ENCODE measurements at regions not wholly inside any gene's neighbourhood (a gene's known extent, or its start where the extent isn't known, plus 50 kb on each side); places are given as distances from the start of the nearest gene placed in this dataset.

GRCh38 chr5:54643685-54644106, 126.1 kb downstream of the SNX18 start:
- Histone ChIP-seq H3F3A (ENCODE audit: low read depth) (no peaks in the 10 kb centered on the region), H2AFZ (ENCODE audit: low read length) (no peak overlapping the region), H3K4me1 (ENCODE audit: insufficient read depth, low read length, poor library complexity, severe bottlenecking) (peaks cover 13% of the 10 kb centered on the region), H3K27me3 (ENCODE audit: insufficient read depth, low read length, poor library complexity, severe bottlenecking) (no peaks in the 10 kb centered on the region), H3K36me3 (ENCODE audit: insufficient read depth, low read length) (no peaks in the 10 kb centered on the region), H3K9me3 (ENCODE audit: insufficient read depth, low read depth, low read length) (no peaks in the 10 kb centered on the region), H3K79me2 (ENCODE audit: insufficient read depth, low read length) (no peaks in the 10 kb centered on the region), H3K4me2 (ENCODE audit: low read depth, low read length, poor library complexity, severe bottlenecking) (no peak overlapping the region), H4K20me1 (ENCODE audit: insufficient read depth, low read length, poor library complexity, severe bottlenecking) (no peaks in the 10 kb centered on the region), H3K9me2 (replicated peaks; ENCODE audit: low read depth, low read length) (no peaks in the 10 kb centered on the region), H3K4me3 (ENCODE audit: low read length, poor library complexity, severe bottlenecking) (no peak overlapping the region), H3K9ac (ENCODE audit: low read depth, low read length, poor library complexity, severe bottlenecking) (no peak overlapping the region)
- TF ChIP-seq EZH2phosphoT487 (IDR thresholded peaks at IDR 0.05; ENCODE audit: borderline replicate concordance), result no peak
- TF ChIP-seq CTCF (conservative IDR thresholded peaks at IDR 0.05; ENCODE audit: low read length), result no peak

GRCh38 chr5:54639621-54640020, 122.1 kb downstream of the SNX18 start:
- Histone ChIP-seq H3K9ac (ENCODE audit: low read depth, low read length, poor library complexity, severe bottlenecking) (no peak overlapping the region), H3K4me1 (ENCODE audit: insufficient read depth, low read length, poor library complexity, severe bottlenecking) (peaks cover 12% of the 10 kb centered on the region), H4K20me1 (ENCODE audit: insufficient read depth, low read length, poor library complexity, severe bottlenecking) (no peaks in the 10 kb centered on the region), H3K4me3 (ENCODE audit: low read length, poor library complexity, severe bottlenecking) (no peak overlapping the region), H3K4me2 (ENCODE audit: low read depth, low read length, poor library complexity, severe bottlenecking) (no peak overlapping the region), H3K27me3 (ENCODE audit: insufficient read depth, low read length, poor library complexity, severe bottlenecking) (no peaks in the 10 kb centered on the region), H3K9me2 (replicated peaks; ENCODE audit: low read depth, low read length) (no peaks in the 10 kb centered on the region), H3K9me3 (ENCODE audit: insufficient read depth, low read depth, low read length) (no peaks in the 10 kb centered on the region), H3K36me3 (ENCODE audit: insufficient read depth, low read length) (no peaks in the 10 kb centered on the region), H3K79me2 (ENCODE audit: insufficient read depth, low read length) (no peaks in the 10 kb centered on the region), H3F3A (ENCODE audit: low read depth) (no peaks in the 10 kb centered on the region), H2AFZ (ENCODE audit: low read length) (no peak overlapping the region)
- TF ChIP-seq CTCF (conservative IDR thresholded peaks at IDR 0.05; ENCODE audit: low read length) (no peak), EZH2phosphoT487 (IDR thresholded peaks at IDR 0.05; ENCODE audit: borderline replicate concordance) (no peak)

GRCh38 chr5:54638106-54638505, 120.5 kb downstream of the SNX18 start:
- Histone ChIP-seq H2AFZ (ENCODE audit: low read length) (peak overlapping the region; percentile 47; the same call in 1 of the 2 replicates), H3K9me2 (replicated peaks; ENCODE audit: low read depth, low read length) (no peaks in the 10 kb centered on the region), H3F3A (ENCODE audit: low read depth) (no peaks in the 10 kb centered on the region), H3K36me3 (ENCODE audit: insufficient read depth, low read length) (no peaks in the 10 kb centered on the region), H3K27me3 (ENCODE audit: insufficient read depth, low read length, poor library complexity, severe bottlenecking) (no peaks in the 10 kb centered on the region), H3K4me3 (ENCODE audit: low read length, poor library complexity, severe bottlenecking) (no peak overlapping the region), H3K9me3 (ENCODE audit: insufficient read depth, low read depth, low read length) (no peaks in the 10 kb centered on the region), H3K4me2 (ENCODE audit: low read depth, low read length, poor library complexity, severe bottlenecking) (no peak overlapping the region), H4K20me1 (ENCODE audit: insufficient read depth, low read length, poor library complexity, severe bottlenecking) (no peaks in the 10 kb centered on the region), H3K79me2 (ENCODE audit: insufficient read depth, low read length) (no peaks in the 10 kb centered on the region), H3K9ac (ENCODE audit: low read depth, low read length, poor library complexity, severe bottlenecking) (no peak overlapping the region), H3K4me1 (ENCODE audit: insufficient read depth, low read length, poor library complexity, severe bottlenecking) (peaks cover 12% of the 10 kb centered on the region)
- TF ChIP-seq EZH2phosphoT487 (IDR thresholded peaks at IDR 0.05; ENCODE audit: borderline replicate concordance), result no peak
- TF ChIP-seq CTCF (conservative IDR thresholded peaks at IDR 0.05; ENCODE audit: low read length), result no peak

Data from Loucy (cell line).